IMR-90 (cell line): ENCODE measurements at regions not wholly inside any gene's neighbourhood (a gene's known extent, or its start where the extent isn't known, plus 50 kb on each side); places are given as distances from the start of the nearest gene placed in this dataset.

Experiments used
- ATAC-seq: fragments of 200-7000 bp; cut with Tn5 transposase; 2 replicates; pipeline ENCODE4 v1.9.1; 2020; ENCODE audit warnings: low read depth, mild to moderate bottlenecking, moderate library complexity
- BruUV-seq: library from RNA; stranded (reverse); fragments of 400-500 nt; replicated peaks from 2 replicates; lab custom pipeline; 2021; lab: Mats Ljungman, UMichigan
- CTCF ChIA-PET: fragments of 300-600 bp; formaldehyde crosslinking; extraction: SDS; loops from one replicate; lab custom pipeline; 2021; ENCODE audit warnings: antibody characterized with exemption; lab: Yijun Ruan, JAX
- POLR2A ChIA-PET: fragments of 300-600 bp; sonication (Branson Sonifier 250); formaldehyde crosslinking; loops from one replicate; lab custom pipeline; 2022; ENCODE audit warnings: antibody characterized with exemption; ENCODE audit not compliant: unreplicated experiment; lab: Charles Lee
- DNase-seq: peaks from one replicate; pipeline ENCODE4 v3.0.0; 2013
- H2AFZ ChIP-seq: replicated peaks from 2 replicates; pipeline ENCODE3; 2013; ENCODE audit warnings: low read length, mild to moderate bottlenecking; ENCODE audit not compliant: poor library complexity
- H2AK5ac ChIP-seq: 2 replicates; pipeline ENCODE4 v1.6.1; 2013; ENCODE audit warnings: low read depth, low read length, inconsistent platforms
- H2AK9ac ChIP-seq: replicated peaks from 2 replicates; pipeline ENCODE3; 2013; ENCODE audit warnings: mild to moderate bottlenecking, low read depth, low read length, moderate library complexity; ENCODE audit not compliant: poor library complexity
- H2BK120ac ChIP-seq: 2 replicates; pipeline ENCODE4 v1.6.1; 2013; ENCODE audit warnings: low read depth, low read length, inconsistent platforms
- H2BK15ac ChIP-seq: 3 replicates; pipeline ENCODE4 v1.6.1; 2013; ENCODE audit warnings: low read depth, low read length, inconsistent platforms
- H2BK20ac ChIP-seq: 2 replicates; pipeline ENCODE4 v1.6.1; 2013; ENCODE audit warnings: low read depth, mild to moderate bottlenecking, inconsistent platforms, low read length, moderate library complexity
- H2BK5ac ChIP-seq: 2 replicates; pipeline ENCODE4 v1.6.1; 2013; ENCODE audit warnings: mild to moderate bottlenecking, low read depth, low read length, inconsistent platforms; ENCODE audit not compliant: poor library complexity, severe bottlenecking
- H3K14ac ChIP-seq: replicated peaks from 2 replicates; pipeline ENCODE4 v1.6.1; 2013; ENCODE audit warnings: low read depth, low read length, inconsistent platforms
- H3K18ac ChIP-seq: 2 replicates; pipeline ENCODE4 v1.6.1; 2013; ENCODE audit warnings: low read depth, low read length, control low read depth
- H3K23ac ChIP-seq: 2 replicates; pipeline ENCODE4 v1.6.1; 2013; ENCODE audit warnings: low read depth, low read length, inconsistent platforms
- H3K27ac ChIP-seq: 2 replicates; pipeline ENCODE4 v1.5.1; 2013; ENCODE audit warnings: mild to moderate bottlenecking, control low read depth, low read length; ENCODE audit not compliant: insufficient read depth
- H3K27me3 ChIP-seq: 2 replicates; pipeline ENCODE4 v1.6.1; 2013; ENCODE audit warnings: low read length; ENCODE audit not compliant: control insufficient read depth, insufficient read depth
- H3K36me3 ChIP-seq: 2 replicates; pipeline ENCODE4 v1.6.1; 2013; ENCODE audit warnings: low read length, mixed read lengths; ENCODE audit not compliant: control insufficient read depth, insufficient read depth
- H3K4ac ChIP-seq: 2 replicates; pipeline ENCODE4 v1.6.1; 2013; ENCODE audit warnings: low read depth, low read length, inconsistent platforms
- H3K4me1 ChIP-seq: 2 replicates; pipeline ENCODE4 v1.6.1; 2013; ENCODE audit warnings: low read length, mixed read lengths; ENCODE audit not compliant: control insufficient read depth, insufficient read depth
- H3K4me2 ChIP-seq: 2 replicates; pipeline ENCODE4 v1.6.1; 2013; ENCODE audit warnings: low read depth, mild to moderate bottlenecking, control low read depth, low read length, moderate library complexity
- H3K4me3 ChIP-seq: 2 replicates; pipeline ENCODE4 v1.5.1; 2013; ENCODE audit warnings: low read depth, mild to moderate bottlenecking, control low read depth, low read length, moderate library complexity; ENCODE audit not compliant: insufficient read depth
- H3K56ac ChIP-seq: 2 replicates; pipeline ENCODE4 v1.6.1; 2013; ENCODE audit warnings: low read length, inconsistent platforms; ENCODE audit not compliant: insufficient read depth; ENCODE audit errors: extremely low read depth
- H3K79me1 ChIP-seq, 2 experiments: 2 replicates each; pipeline ENCODE4 v1.6.1; 2013; ENCODE audit warnings: low read length in 2 of 2, inconsistent platforms in 1 of 2, low read depth in 1 of 2
- H3K9ac ChIP-seq: 2 replicates; pipeline ENCODE4 v1.6.1; 2013; ENCODE audit warnings: low read depth, low read length, control low read depth
- H3K9me1 ChIP-seq: 2 replicates; pipeline ENCODE4 v1.6.1; 2013; ENCODE audit warnings: low read length, inconsistent platforms; ENCODE audit not compliant: insufficient read depth
- H3K9me3 ChIP-seq: 2 replicates; pipeline ENCODE4 v1.6.1; 2013; ENCODE audit warnings: low read length; ENCODE audit not compliant: control insufficient read depth, insufficient read depth
- H4K20me1 ChIP-seq: 2 replicates; pipeline ENCODE4 v1.6.1; 2013; ENCODE audit warnings: low read length, inconsistent platforms; ENCODE audit not compliant: insufficient read depth
- H4K5ac ChIP-seq: 2 replicates; pipeline ENCODE4 v1.6.1; 2013; ENCODE audit warnings: mild to moderate bottlenecking, low read depth, low read length, control low read depth
- H4K8ac ChIP-seq, 2 experiments: 2 replicates each; pipeline ENCODE4 v1.6.1; 2013; ENCODE audit warnings: low read depth in 2 of 2, low read length in 2 of 2, control low read depth in 1 of 2, inconsistent platforms in 1 of 2
- H4K91ac ChIP-seq: 2 replicates; pipeline ENCODE4 v1.6.1; 2013; ENCODE audit warnings: low read depth, low read length, inconsistent platforms; ENCODE audit not compliant: insufficient read depth
- BHLHE40 ChIP-seq: fragments of 150-350 bp; IDR thresholded peaks from 2 replicates; pipeline ENCODE4 v1.6.1; 2016; ENCODE audit warnings: mild to moderate bottlenecking, low read depth, low read length
- CEBPB ChIP-seq: IDR thresholded peaks from 2 replicates; pipeline ENCODE4 v1.6.1; 2012; ENCODE audit warnings: low read depth, low read length, improper control_type of control experiment
- CHD1 ChIP-seq: IDR thresholded peaks from 2 replicates; pipeline ENCODE4 v1.6.1; 2012; ENCODE audit warnings: low read depth, low read length, improper control_type of control experiment
- CTCF ChIP-seq: conservative IDR thresholded peaks from 2 replicates; pipeline ENCODE4 v1.5.1; 2012; ENCODE audit warnings: mild to moderate bottlenecking, low read depth, low read length, improper control_type of control experiment
- ELK1 ChIP-seq: fragments of 150-350 bp; IDR thresholded peaks from 2 replicates; pipeline ENCODE4 v1.6.1; 2016; ENCODE audit warnings: low read depth, mild to moderate bottlenecking, low read length, moderate library complexity, borderline replicate concordance
- FOS ChIP-seq: fragments of 150-350 bp; IDR thresholded peaks from 2 replicates; pipeline ENCODE4 v1.6.1; 2016; ENCODE audit warnings: low read depth, low read length
- MAFK ChIP-seq: IDR thresholded peaks from 2 replicates; pipeline ENCODE4 v1.6.1; 2012; ENCODE audit warnings: low read depth, low read length, improper control_type of control experiment
- MAZ ChIP-seq: IDR thresholded peaks from 2 replicates; pipeline ENCODE4 v1.6.1; 2012; ENCODE audit warnings: low read depth, mild to moderate bottlenecking, low read length, improper control_type of control experiment, moderate library complexity, borderline replicate concordance
- MXI1 ChIP-seq: IDR thresholded peaks from 2 replicates; pipeline ENCODE4 v1.6.1; 2012; ENCODE audit warnings: low read depth, mild to moderate bottlenecking, low read length, moderate library complexity, borderline replicate concordance
- NFE2L2 ChIP-seq: fragments of 150-350 bp; IDR thresholded peaks from 2 replicates; pipeline ENCODE4 v1.6.1; 2016; ENCODE audit warnings: low read depth, mild to moderate bottlenecking, low read length
- POLR2A ChIP-seq: IDR thresholded peaks from 2 replicates; pipeline ENCODE4 v1.6.1; 2012; ENCODE audit warnings: mild to moderate bottlenecking, low read depth, low read length
- RAD21 ChIP-seq: IDR thresholded peaks from 2 replicates; pipeline ENCODE4 v1.6.1; 2012; ENCODE audit warnings: low read length, improper control_type of control experiment
- RCOR1 ChIP-seq: IDR thresholded peaks from 2 replicates; pipeline ENCODE4 v1.6.1; 2012; ENCODE audit warnings: mild to moderate bottlenecking, low read length, improper control_type of control experiment; ENCODE audit not compliant: insufficient replicate concordance
- RFX5 ChIP-seq: IDR thresholded peaks from 2 replicates; pipeline ENCODE4 v1.8.0; 2012; ENCODE audit warnings: low read depth, mild to moderate bottlenecking, low read length, moderate library complexity
- SMC3 ChIP-seq: fragments of 150-350 bp; IDR thresholded peaks from 2 replicates; pipeline ENCODE4 v1.6.1; 2016; ENCODE audit warnings: low read depth, mild to moderate bottlenecking, antibody characterized with exemption, low read length, moderate library complexity
- USF2 ChIP-seq: fragments of 150-350 bp; IDR thresholded peaks from 2 replicates; pipeline ENCODE4 v1.6.1; 2017; ENCODE audit warnings: mild to moderate bottlenecking, antibody characterized with exemption, low read length, low read depth
- WGBS, 2 experiments: methylation state at CpG; one replicate each; pipeline versions ENCODE4 v1.1.5 to v1.1.7; 2013; ENCODE audit warnings: missing lambda C conversion rate in 2 of 2; ENCODE audit not compliant: insufficient read length in 1 of 2; ENCODE audit errors: extremely low coverage in 2 of 2; 5-methylcytosine and 5-hydroxymethylcytosine counted together
- dilution Hi-C: fragments of 300-500 bp; cut with HindIII; formaldehyde crosslinking; loops from one replicate; pipeline ENCODE4 v1.14.3; 2018; ENCODE audit warnings: low sequenced_read_pairs; ENCODE audit not compliant: unreplicated experiment
- in situ Hi-C: fragments of 300-500 bp; cut with MboI; formaldehyde crosslinking; loops from 3 replicates; pipeline ENCODE4 v1.14.3; 2019; ENCODE audit warnings: low sequenced_read_pairs, inconsistent platforms, mixed read lengths
- intact Hi-C: fragments of 100-400 bp; cut with micrococcal nuclease; formaldehyde crosslinking; loops from 2 replicates; pipeline ENCODE4 v1.10.0; 2022

- TF ChIP-seq NFE2L2 = no peak
- no peak for TF ChIP-seq RCOR1
- no peak for TF ChIP-seq MAZ
- no peak for TF ChIP-seq CEBPB
- TF ChIP-seq CTCF = no peak
- TF ChIP-seq MXI1 = no peak
- TF ChIP-seq RFX5 = no peak
- TF ChIP-seq BHLHE40 = no peak
- TF ChIP-seq RAD21 = no peak
- no peak for TF ChIP-seq ELK1
- TF ChIP-seq FOS = no peak
- no peak for TF ChIP-seq POLR2A
- TF ChIP-seq SMC3 = no peak
- TF ChIP-seq MAFK = no peak
- TF ChIP-seq CHD1 = no peak
- TF ChIP-seq USF2 = no peak
- Histone ChIP-seq H2BK15ac (no peak overlapping the region), H3K4me3 (no peak overlapping the region), H4K8ac (no peak overlapping the region), H3K36me3 (no peaks in the 10 kb centered on the region), H3K79me1 (no peaks in the 10 kb centered on the region), H2BK120ac (no peak overlapping the region), H3K56ac (no peak overlapping the region), H2AK5ac (no peak overlapping the region), H3K4me1 (no peaks in the 10 kb centered on the region), H4K20me1 (no peaks in the 10 kb centered on the region), H3K4me2 (no peak overlapping the region), H3K27ac (no peak overlapping the region), H4K5ac (no peak overlapping the region), H4K91ac (no peak overlapping the region), H2BK20ac (no peak overlapping the region), H3K9ac (no peak overlapping the region), H2AK9ac (no peak overlapping the region), H3K18ac (no peak overlapping the region), H2AFZ (no peak overlapping the region), H3K14ac (no peak overlapping the region), H3K4ac (no peak overlapping the region), H3K27me3 (peaks cover 6% of the 10 kb centered on the region), H3K9me3 (no peaks in the 10 kb centered on the region), H3K9me1 (no peaks in the 10 kb centered on the region), H2BK5ac (no peak overlapping the region), H3K23ac (no peak overlapping the region)
- WGBS, 2 experiments = 66% methylated on average over 3 of the region's 4 CpGs; no CpG with 5 or more reads in 1 of the 2 experiments
- DNase-seq (no peak), ATAC-seq (no peak)
- CTCF ChIA-PET = no interaction called here
- dilution Hi-C loops = no loop called here
- in situ Hi-C loops = no loop called here
- no TSS peak for BruUV-seq
- intact Hi-C loops = no loop called here
- POLR2A ChIA-PET = interaction anchor here (0.6 kb wide), 1 partner anchor 57 kb away, joined by 11 read pairs; no protein-coding TSS in a partner anchor
These were observed 142.3 kb downstream of the PDCD6IP start for GRCh38 chr3:33940736-33941135.
